Keratinocyte (primary cell): ENCODE measurements at regions not wholly inside any gene's neighbourhood (a gene's known extent, or its start where the extent isn't known, plus 50 kb on each side); places are given as distances from the start of the nearest gene placed in this dataset.

Experiments used
- DNase-seq: peaks from one replicate; pipeline ENCODE4 v3.0.0-alpha.2; 2011; ENCODE audit warnings: low read depth, missing footprints, low spot score
- FAIRE-seq: peaks from 2 replicates; lab custom pipeline; 2011; peaks lifted over from hg19 to GRCh38; lab: Jason Lieb, UNC
- H2AFZ ChIP-seq: 2 replicates; pipeline ENCODE4 v1.6.0; 2012; ENCODE audit warnings: low read length, control low read depth, inconsistent platforms; ENCODE audit not compliant: control insufficient read depth
- H3K27ac ChIP-seq: 2 replicates; pipeline ENCODE4 v1.5.1; 2011; ENCODE audit warnings: low read length; ENCODE audit not compliant: control insufficient read depth, insufficient read depth
- H3K27me3 ChIP-seq: 3 replicates; pipeline ENCODE4 v1.6.0; 2011; ENCODE audit warnings: low read length; ENCODE audit not compliant: control insufficient read depth, insufficient read depth; ENCODE audit errors: extremely low read depth
- H3K36me3 ChIP-seq, 2 experiments: 2 replicates in 1 of 2; 3 replicates in 1 of 2; pipeline ENCODE4 v1.5.1; 2011; ENCODE audit warnings: low read length in 2 of 2, mild to moderate bottlenecking in 1 of 2; ENCODE audit not compliant: control insufficient read depth in 2 of 2, insufficient read depth in 2 of 2; ENCODE audit errors: extremely low read depth in 1 of 2
- H3K4me1 ChIP-seq: 3 replicates; pipeline ENCODE4 v1.5.1; 2011; ENCODE audit warnings: low read length; ENCODE audit not compliant: control insufficient read depth, insufficient read depth; ENCODE audit errors: extremely low read depth
- H3K4me2 ChIP-seq: 3 replicates; pipeline ENCODE4 v1.6.0; 2011; ENCODE audit warnings: low read depth, low read length; ENCODE audit not compliant: control insufficient read depth, insufficient read depth; ENCODE audit errors: extremely low read depth
- H3K4me3 ChIP-seq, 3 experiments: fragments of 200-600 bp in 1 of 3; sonication (generic) in 1 of 3; 2 replicates in 2 of 3; 3 replicates in 1 of 3; pipeline ENCODE4 v1.5.1; 2011 to 2016; ENCODE audit warnings: low read length in 3 of 3, mild to moderate bottlenecking in 3 of 3, control low read depth in 2 of 3, inconsistent platforms in 1 of 3, low read depth in 1 of 3, mixed read lengths in 1 of 3, mixed run types in 1 of 3, moderate library complexity in 1 of 3; ENCODE audit not compliant: control insufficient read depth in 2 of 3, insufficient read depth in 2 of 3; ENCODE audit errors: extremely low read depth in 1 of 3
- H3K79me2 ChIP-seq: 2 replicates; pipeline ENCODE4 v1.6.0; 2012; ENCODE audit warnings: low read length; ENCODE audit not compliant: control insufficient read depth, insufficient read depth
- H3K9ac ChIP-seq: 3 replicates; pipeline ENCODE4 v1.6.0; 2011; ENCODE audit warnings: low read length; ENCODE audit not compliant: control insufficient read depth, insufficient read depth; ENCODE audit errors: extremely low read depth
- H3K9me1 ChIP-seq: 3 replicates; pipeline ENCODE4 v1.6.0; 2011; ENCODE audit warnings: low read length; ENCODE audit not compliant: control insufficient read depth, insufficient read depth; ENCODE audit errors: extremely low read depth
- H3K9me3 ChIP-seq: 2 replicates; pipeline ENCODE4 v1.5.1; 2012; ENCODE audit warnings: low read depth, low read length; ENCODE audit not compliant: control insufficient read depth
- H4K20me1 ChIP-seq: 3 replicates; pipeline ENCODE4 v1.6.0; 2011; ENCODE audit warnings: low read length; ENCODE audit not compliant: control insufficient read depth, insufficient read depth; ENCODE audit errors: extremely low read depth
- CTCF ChIP-seq, 3 experiments: IDR thresholded peaks in 1 of 3; conservative IDR thresholded peaks in 1 of 3; optimal IDR thresholded peaks in 1 of 3; 2 replicates in 2 of 3; 3 replicates in 1 of 3; pipeline versions ENCODE3 to v1.5.1; 2011; ENCODE audit warnings: low read length in 3 of 3, mild to moderate bottlenecking in 3 of 3, moderate library complexity in 2 of 3, control low read depth in 1 of 3, inconsistent platforms in 1 of 3; ENCODE audit not compliant: insufficient read depth in 2 of 3; ENCODE audit errors: extremely low read depth in 1 of 3
- EZH2 ChIP-seq: IDR thresholded peaks from one replicate; pipeline ENCODE4 v1.6.1; 2012; ENCODE audit warnings: inconsistent platforms, mild to moderate bottlenecking, low read length, moderate library complexity
- dilution Hi-C: fragments of 300-500 bp; cut with MboI; formaldehyde crosslinking; loops from one replicate; pipeline ENCODE4 v1.7.0; 2020; ENCODE audit warnings: low sequenced_read_pairs; ENCODE audit not compliant: extremely low pct_ligation_motif_present

GRCh38 chr17:73957564-73957963, 245.9 kb upstream of the RPL38 start:
- Histone ChIP-seq H3K27ac (no peak overlapping the region), H2AFZ (no peak overlapping the region), H3K36me3 (no peaks in the 10 kb centered on the region), H3K9ac (no peak overlapping the region), H3K4me1 (no peaks in the 10 kb centered on the region), H3K27me3 (peaks cover 13% of the 10 kb centered on the region), H3K9me1 (no peaks in the 10 kb centered on the region), H3K79me2 (no peaks in the 10 kb centered on the region), H3K9me3 (no peaks in the 10 kb centered on the region), H3K4me3 (no peak overlapping the region), H4K20me1 (no peaks in the 10 kb centered on the region), H3K4me2 (no peak overlapping the region)
- FAIRE-seq (no peak), DNase-seq (no peak)
- TF ChIP-seq EZH2 (no peak), CTCF (optimal IDR thresholded peaks at IDR 0.05 in 1 of 3, IDR thresholded peaks at IDR 0.05 in 1 of 3, conservative IDR thresholded peaks at IDR 0.05 in 1 of 3; ENCODE audit: extremely low read depth in 1 of 3, insufficient read depth in 2 of 3, low read length in 3 of 3) (no peak)
- dilution Hi-C loops: no loop called here

- H3K27ac ChIP-seq: no peak overlapping the region
- H3K9me1 ChIP-seq: no peaks in the 10 kb centered on the region
- no peak overlapping the region for H3K9ac ChIP-seq
- H3K27me3 ChIP-seq: peaks cover 4% of the 10 kb centered on the region
- H3K4me2 ChIP-seq: no peak overlapping the region
- FAIRE-seq: no peak
- H2AFZ ChIP-seq: no peak overlapping the region
- H4K20me1 ChIP-seq: no peaks in the 10 kb centered on the region
- no peaks in the 10 kb centered on the region for H3K79me2 ChIP-seq
- no peaks in the 10 kb centered on the region for H3K36me3 ChIP-seq
- H3K9me3 ChIP-seq: no peaks in the 10 kb centered on the region
- no peak for DNase-seq
- no peaks in the 10 kb centered on the region for H3K4me1 ChIP-seq
- dilution Hi-C loops: no loop called here
- no peak overlapping the region for H3K4me3 ChIP-seq
- TF ChIP-seq EZH2 (no peak), CTCF (optimal IDR thresholded peaks at IDR 0.05 in 1 of 3, IDR thresholded peaks at IDR 0.05 in 1 of 3, conservative IDR thresholded peaks at IDR 0.05 in 1 of 3; ENCODE audit: extremely low read depth in 1 of 3, insufficient read depth in 2 of 3, low read length in 3 of 3) (no peak)
Observed at GRCh38 chr17:73958453-73958852, 245.0 kb upstream of the RPL38 start.
